Neural progenitor cell (in vitro differentiated cells): ENCODE measurements at regions not wholly inside any gene's neighbourhood (a gene's known extent, or its start where the extent isn't known, plus 50 kb on each side); places are given as distances from the start of the nearest gene placed in this dataset.

Source experiments
- DNase-seq: peaks from one replicate; pipeline ENCODE4 v3.0.0-alpha.2; 2016; ENCODE audit warnings: low spot score
- H2AFZ ChIP-seq: fragments of 200-600 bp; sonication (generic); replicated peaks from 2 replicates; pipeline ENCODE4 v1.6.1; 2016; ENCODE audit warnings: antibody characterized with exemption
- H3F3A ChIP-seq: fragments of 200-600 bp; sonication (generic); 2 replicates; pipeline ENCODE4 v1.6.1; 2016; ENCODE audit warnings: antibody characterized with exemption, low read depth
- H3K27ac ChIP-seq: fragments of 200-600 bp; sonication (generic); 2 replicates; pipeline ENCODE4 v1.5.1; 2016; ENCODE audit warnings: mild to moderate bottlenecking
- H3K27me3 ChIP-seq: fragments of 200-600 bp; sonication (generic); 2 replicates; pipeline ENCODE4 v1.6.1; 2016; ENCODE audit warnings: mild to moderate bottlenecking, moderate library complexity
- H3K36me3 ChIP-seq: fragments of 200-600 bp; sonication (generic); 2 replicates; pipeline ENCODE4 v1.5.1; 2016
- H3K4me1 ChIP-seq: fragments of 200-600 bp; sonication (generic); 2 replicates; pipeline ENCODE4 v1.6.1; 2016; ENCODE audit warnings: mixed run types
- H3K4me2 ChIP-seq: fragments of 200-600 bp; sonication (generic); 2 replicates; pipeline ENCODE4 v1.6.1; 2016
- H3K4me3 ChIP-seq: fragments of 200-600 bp; sonication (generic); 2 replicates; pipeline ENCODE4 v1.5.1; 2016
- H3K79me2 ChIP-seq: fragments of 200-600 bp; sonication (generic); 2 replicates; pipeline ENCODE4 v1.6.1; 2016; ENCODE audit warnings: low read depth
- H3K9ac ChIP-seq: fragments of 200-600 bp; sonication (generic); 2 replicates; pipeline ENCODE4 v1.6.1; 2016
- H3K9me3 ChIP-seq: fragments of 200-600 bp; sonication (generic); 2 replicates; pipeline ENCODE4 v1.5.1; 2016; ENCODE audit warnings: low read depth
- H4K20me1 ChIP-seq: fragments of 200-600 bp; sonication (generic); 2 replicates; pipeline ENCODE4 v1.6.1; 2016; ENCODE audit warnings: low read depth
- H3K27ac Mint-ChIP-seq: 3 replicates; pipeline ENCODE4 v1.8.0; 2021; ENCODE audit warnings: mixed read lengths
- H3K27me3 Mint-ChIP-seq: 2 replicates; pipeline ENCODE4 v1.8.0; 2022; ENCODE audit warnings: low read depth, mild to moderate bottlenecking, inconsistent platforms, moderate library complexity, mixed read lengths; ENCODE audit not compliant: insufficient read depth
- H3K36me3 Mint-ChIP-seq: 3 replicates; pipeline ENCODE4 v1.8.0; 2021; ENCODE audit warnings: mixed read lengths
- H3K4me1 Mint-ChIP-seq: 3 replicates; pipeline ENCODE4 v1.8.0; 2021; ENCODE audit warnings: mixed read lengths
- H3K4me3 Mint-ChIP-seq: 3 replicates; pipeline ENCODE4 v1.8.0; 2021; ENCODE audit warnings: mild to moderate bottlenecking, moderate library complexity, mixed read lengths
- H3K9me3 Mint-ChIP-seq: 3 replicates; pipeline ENCODE4 v1.8.0; 2020; ENCODE audit warnings: mixed read lengths
- EZH2 ChIP-seq: fragments of 200-600 bp; sonication (generic); IDR thresholded peaks from 2 replicates; pipeline ENCODE4 v1.6.1; 2017; ENCODE audit warnings: antibody characterized with exemption, mild to moderate bottlenecking, moderate library complexity
- EZH2phosphoT487 ChIP-seq: fragments of 200-600 bp; sonication (generic); IDR thresholded peaks from 2 replicates; pipeline ENCODE4 v1.6.1; 2017; ENCODE audit warnings: antibody characterized with exemption
- TF ChIP-seq, protein P1 (sequence below): fragments of 200-600 bp; sonication (generic); IDR thresholded peaks from 2 replicates; pipeline ENCODE4 v1.5.1; 2017; ENCODE audit warnings: antibody characterized with exemption, mild to moderate bottlenecking

DNA sequence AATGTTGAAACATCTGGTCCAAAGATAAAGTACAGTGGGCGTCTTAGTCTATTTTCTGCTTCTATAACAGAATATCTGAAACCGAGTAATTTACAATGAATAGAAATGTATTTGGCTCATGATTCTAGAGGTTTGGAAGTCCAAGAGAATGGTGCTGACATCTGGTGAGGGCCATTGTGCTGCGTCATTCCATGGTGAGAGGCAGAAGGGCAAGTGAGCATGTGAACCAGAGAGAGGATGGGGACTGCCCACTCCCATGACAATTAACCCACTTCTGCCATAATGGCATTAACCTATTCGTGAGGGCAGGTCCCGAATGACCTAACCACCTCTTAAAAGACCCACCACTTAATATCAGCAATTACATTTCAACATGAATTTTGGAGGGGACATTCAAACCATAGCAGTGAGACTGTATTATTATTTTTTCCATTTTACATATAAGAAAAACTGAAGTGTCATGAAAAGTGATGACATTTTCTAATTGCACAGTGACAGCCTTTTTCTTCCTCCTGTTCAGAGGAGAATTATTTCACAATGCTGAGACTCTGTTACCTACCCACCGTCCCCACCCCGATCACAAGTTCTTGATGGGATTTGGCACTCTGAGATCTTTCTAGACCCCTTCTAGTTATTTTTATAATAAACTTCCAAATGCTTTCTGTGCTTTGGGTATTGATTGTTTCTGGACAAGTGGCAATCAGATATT is 238.8 kb downstream of the RPLP1 start:
- no peak for DNase-seq
- H3K27me3 Mint-ChIP-seq, result peaks cover 6% of the 10 kb centered on the region
- H4K20me1 ChIP-seq, result no peaks in the 10 kb centered on the region

GRCh38 chr15:69692342-69692741 is 239.7 kb downstream of the RPLP1 start:
- no peak for DNase-seq
- no peaks in the 10 kb centered on the region for H4K20me1 ChIP-seq
- H3K4me1 ChIP-seq, result peaks cover 6% of the 10 kb centered on the region
- Mint-ChIP-seq H3K36me3 (no peaks in the 10 kb centered on the region), H3K4me1 (peaks cover 8% of the 10 kb centered on the region), H3K9me3 (peaks cover 21% of the 10 kb centered on the region), H3K27ac (no peak overlapping the region), H3K27me3 (peaks cover 7% of the 10 kb centered on the region), H3K4me3 (no peak overlapping the region)
- H3K4me2 ChIP-seq, result no peak overlapping the region
- H3F3A ChIP-seq, result no peaks in the 10 kb centered on the region
- H3K9ac ChIP-seq, result no peak overlapping the region
- TF ChIP-seq, protein P1, sequence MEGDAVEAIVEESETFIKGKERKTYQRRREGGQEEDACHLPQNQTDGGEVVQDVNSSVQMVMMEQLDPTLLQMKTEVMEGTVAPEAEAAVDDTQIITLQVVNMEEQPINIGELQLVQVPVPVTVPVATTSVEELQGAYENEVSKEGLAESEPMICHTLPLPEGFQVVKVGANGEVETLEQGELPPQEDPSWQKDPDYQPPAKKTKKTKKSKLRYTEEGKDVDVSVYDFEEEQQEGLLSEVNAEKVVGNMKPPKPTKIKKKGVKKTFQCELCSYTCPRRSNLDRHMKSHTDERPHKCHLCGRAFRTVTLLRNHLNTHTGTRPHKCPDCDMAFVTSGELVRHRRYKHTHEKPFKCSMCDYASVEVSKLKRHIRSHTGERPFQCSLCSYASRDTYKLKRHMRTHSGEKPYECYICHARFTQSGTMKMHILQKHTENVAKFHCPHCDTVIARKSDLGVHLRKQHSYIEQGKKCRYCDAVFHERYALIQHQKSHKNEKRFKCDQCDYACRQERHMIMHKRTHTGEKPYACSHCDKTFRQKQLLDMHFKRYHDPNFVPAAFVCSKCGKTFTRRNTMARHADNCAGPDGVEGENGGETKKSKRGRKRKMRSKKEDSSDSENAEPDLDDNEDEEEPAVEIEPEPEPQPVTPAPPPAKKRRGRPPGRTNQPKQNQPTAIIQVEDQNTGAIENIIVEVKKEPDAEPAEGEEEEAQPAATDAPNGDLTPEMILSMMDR, result no peak
- TF ChIP-seq EZH2phosphoT487 (no peak), EZH2 (no peak)
- H3K36me3 ChIP-seq, result no peaks in the 10 kb centered on the region
- H2AFZ ChIP-seq, result no peak overlapping the region
- no peak overlapping the region for H3K4me3 ChIP-seq
- H3K79me2 ChIP-seq, result no peaks in the 10 kb centered on the region
- no peaks in the 10 kb centered on the region for H3K27me3 ChIP-seq
- no peaks in the 10 kb centered on the region for H3K9me3 ChIP-seq
- H3K27ac ChIP-seq, result no peak overlapping the region

More for the DNA sequence above, 238.8 kb downstream of the RPLP1 start:
- Mint-ChIP-seq H3K4me3 (no peak overlapping the region), H3K27ac (no peak overlapping the region), H3K4me1 (peaks cover 2% of the 10 kb centered on the region), H3K9me3 (peaks cover 21% of the 10 kb centered on the region), H3K36me3 (no peaks in the 10 kb centered on the region)
- no peaks in the 10 kb centered on the region for H3K4me1 ChIP-seq
- no peaks in the 10 kb centered on the region for H3F3A ChIP-seq
- no peaks in the 10 kb centered on the region for H3K27me3 ChIP-seq
- TF ChIP-seq EZH2 (no peak), EZH2phosphoT487 (no peak)
- TF ChIP-seq, protein P1, result no peak
- no peaks in the 10 kb centered on the region for H3K36me3 ChIP-seq
- H3K9ac ChIP-seq, result no peak overlapping the region
- H3K4me3 ChIP-seq, result no peak overlapping the region
- H3K9me3 ChIP-seq, result no peaks in the 10 kb centered on the region
- no peaks in the 10 kb centered on the region for H3K79me2 ChIP-seq
- H3K27ac ChIP-seq, result no peak overlapping the region
- H3K4me2 ChIP-seq, result no peak overlapping the region
- no peak overlapping the region for H2AFZ ChIP-seq

DNA sequence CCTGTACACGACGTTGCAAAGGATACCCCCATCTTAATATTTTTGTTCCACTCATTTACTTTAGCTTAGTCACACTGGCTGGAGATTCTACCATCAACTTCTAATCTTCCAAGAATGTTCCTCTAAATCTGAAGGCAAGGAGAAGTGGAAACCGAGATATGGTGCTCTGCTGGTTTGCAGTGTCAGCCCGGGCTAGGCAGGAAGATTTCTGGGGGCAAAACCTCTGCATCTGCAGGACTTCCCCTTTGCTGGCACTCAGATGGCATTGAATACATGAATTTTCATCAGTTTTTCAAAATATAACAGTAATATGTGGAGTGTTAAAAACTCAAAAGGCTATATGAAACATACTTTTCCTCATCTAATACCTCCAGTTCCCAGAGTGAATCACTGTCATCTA is 240.4 kb downstream of the RPLP1 start:
- H3K4me3 Mint-ChIP-seq, result no peak overlapping the region
- no peak overlapping the region for H3K4me2 ChIP-seq
- no peaks in the 10 kb centered on the region for H3K36me3 Mint-ChIP-seq
- no peaks in the 10 kb centered on the region for H3K9me3 ChIP-seq
- no peak overlapping the region for H3K27ac ChIP-seq
- no peak overlapping the region for H3K4me3 ChIP-seq
- H3K36me3 ChIP-seq, result no peaks in the 10 kb centered on the region
- TF ChIP-seq, protein P1, result no peak
- H3K4me1 Mint-ChIP-seq, result peaks cover 12% of the 10 kb centered on the region
- H3K27me3 ChIP-seq, result no peaks in the 10 kb centered on the region
- no peak for DNase-seq
- H3K4me1 ChIP-seq, result peaks cover 6% of the 10 kb centered on the region
- H2AFZ ChIP-seq, result no peak overlapping the region
- no peaks in the 10 kb centered on the region for H3K79me2 ChIP-seq
- H3K9me3 Mint-ChIP-seq, result peaks cover 20% of the 10 kb centered on the region
- H3K9ac ChIP-seq, result no peak overlapping the region
- H3K27ac Mint-ChIP-seq, result no peak overlapping the region
- no peaks in the 10 kb centered on the region for H4K20me1 ChIP-seq
- no peaks in the 10 kb centered on the region for H3F3A ChIP-seq
- peaks cover 6% of the 10 kb centered on the region for H3K27me3 Mint-ChIP-seq
